ENCODE measurements at regions not wholly inside any gene's neighbourhood (a gene's known extent, or its start where the extent isn't known, plus 50 kb on each side); places are given as distances from the start of the nearest gene placed in this dataset.

DNA sequence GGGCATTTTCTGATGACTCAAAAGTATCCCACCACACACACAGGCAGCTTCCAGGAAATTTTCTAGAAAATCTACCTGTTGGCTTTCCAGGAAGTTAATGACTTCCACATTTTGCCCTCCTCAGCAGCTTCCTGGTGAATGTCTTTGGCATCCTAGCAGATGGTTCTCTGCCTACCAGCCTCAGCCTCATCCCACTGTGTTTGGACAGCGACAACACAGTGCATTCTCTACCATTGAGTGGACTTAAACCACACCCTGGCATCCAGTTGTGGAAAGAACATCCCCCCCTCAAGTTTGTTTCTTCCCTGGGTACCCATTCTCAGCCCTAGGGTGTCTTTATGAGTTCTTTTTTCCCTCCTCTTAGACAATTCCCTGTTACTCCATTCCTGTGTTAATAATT, 50.8 kb upstream of the GADL1 start:
- TF ChIP-seq, protein P1, sequence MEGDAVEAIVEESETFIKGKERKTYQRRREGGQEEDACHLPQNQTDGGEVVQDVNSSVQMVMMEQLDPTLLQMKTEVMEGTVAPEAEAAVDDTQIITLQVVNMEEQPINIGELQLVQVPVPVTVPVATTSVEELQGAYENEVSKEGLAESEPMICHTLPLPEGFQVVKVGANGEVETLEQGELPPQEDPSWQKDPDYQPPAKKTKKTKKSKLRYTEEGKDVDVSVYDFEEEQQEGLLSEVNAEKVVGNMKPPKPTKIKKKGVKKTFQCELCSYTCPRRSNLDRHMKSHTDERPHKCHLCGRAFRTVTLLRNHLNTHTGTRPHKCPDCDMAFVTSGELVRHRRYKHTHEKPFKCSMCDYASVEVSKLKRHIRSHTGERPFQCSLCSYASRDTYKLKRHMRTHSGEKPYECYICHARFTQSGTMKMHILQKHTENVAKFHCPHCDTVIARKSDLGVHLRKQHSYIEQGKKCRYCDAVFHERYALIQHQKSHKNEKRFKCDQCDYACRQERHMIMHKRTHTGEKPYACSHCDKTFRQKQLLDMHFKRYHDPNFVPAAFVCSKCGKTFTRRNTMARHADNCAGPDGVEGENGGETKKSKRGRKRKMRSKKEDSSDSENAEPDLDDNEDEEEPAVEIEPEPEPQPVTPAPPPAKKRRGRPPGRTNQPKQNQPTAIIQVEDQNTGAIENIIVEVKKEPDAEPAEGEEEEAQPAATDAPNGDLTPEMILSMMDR (conservative IDR thresholded peaks at IDR 0.05; ENCODE audit: low read length), result no peak
- TF ChIP-seq EZH2phosphoT487 (IDR thresholded peaks at IDR 0.05; ENCODE audit: borderline replicate concordance), result no peak

Measured in Loucy (cell line).